Panc1 (cell line): ENCODE measurements at regions not wholly inside any gene's neighbourhood (a gene's known extent, or its start where the extent isn't known, plus 50 kb on each side); places are given as distances from the start of the nearest gene placed in this dataset.

Source experiments
- ATAC-seq: fragments of 200-7000 bp; cut with Tn5 transposase; 2 replicates; pipeline ENCODE4 v1.9.1; 2020; ENCODE audit warnings: mild to moderate bottlenecking, moderate library complexity
- BruUV-seq: library from RNA; stranded (reverse); fragments of 400-500 nt; replicated peaks from 2 replicates; lab custom pipeline; 2021; lab: Mats Ljungman, UMichigan
- CTCF ChIA-PET: fragments of 300-600 bp; sonication (Branson Sonifier 250); formaldehyde crosslinking; loops from one replicate; lab custom pipeline; 2022; ENCODE audit warnings: antibody characterized with exemption; lab: Charles Lee
- POLR2A ChIA-PET: fragments of 300-600 bp; sonication (Branson Sonifier 250); formaldehyde crosslinking; loops from one replicate; lab custom pipeline; 2022; ENCODE audit warnings: antibody characterized with exemption; lab: Charles Lee
- DNase-seq: peaks from one replicate; pipeline ENCODE4 v3.0.0-alpha.2; 2010; ENCODE audit warnings: low read depth, low spot score
- H3K27ac ChIP-seq: 2 replicates; pipeline ENCODE4 v1.5.1; 2011; ENCODE audit warnings: mild to moderate bottlenecking, low read length, inconsistent platforms
- H3K27me3 ChIP-seq: fragments of 200-500 bp; sonication (Bioruptor generic); 2 replicates; pipeline ENCODE4 v1.6.0; 2014; ENCODE audit warnings: low read length, inconsistent platforms; ENCODE audit not compliant: control insufficient read depth, insufficient read depth
- H3K36me3 ChIP-seq: fragments of 200-500 bp; sonication (Bioruptor generic); 2 replicates; pipeline ENCODE4 v1.5.1; 2014; ENCODE audit warnings: inconsistent platforms, mild to moderate bottlenecking, low read length, moderate library complexity; ENCODE audit not compliant: control insufficient read depth, insufficient read depth
- H3K4me1 ChIP-seq: 2 replicates; pipeline ENCODE4 v1.5.1; 2011; ENCODE audit warnings: inconsistent platforms, mild to moderate bottlenecking, low read length, moderate library complexity; ENCODE audit not compliant: control insufficient read depth, insufficient read depth
- H3K4me3 ChIP-seq, 2 experiments: 2 replicates each; pipeline ENCODE4 v1.5.1; 2011 to 2012; ENCODE audit warnings: low read depth in 2 of 2, low read length in 2 of 2, mild to moderate bottlenecking in 2 of 2, inconsistent platforms in 1 of 2, moderate library complexity in 1 of 2
- H3K9me3 ChIP-seq: fragments of 200-500 bp; sonication (Bioruptor generic); 2 replicates; pipeline ENCODE4 v1.5.1; 2014; ENCODE audit warnings: low read depth, mild to moderate bottlenecking, inconsistent platforms, low read length, moderate library complexity; ENCODE audit not compliant: control insufficient read depth, insufficient read depth
- POLR2AphosphoS5 ChIP-seq: IDR thresholded peaks from 2 replicates; pipeline ENCODE4 v1.6.1; 2012; ENCODE audit warnings: mild to moderate bottlenecking, low read depth, low read length, moderate library complexity
- SIN3A ChIP-seq: IDR thresholded peaks from 2 replicates; pipeline ENCODE4 v1.6.1; 2012; ENCODE audit warnings: low read depth, mild to moderate bottlenecking, low read length, moderate library complexity, borderline replicate concordance; ENCODE audit not compliant: insufficient read depth
- TCF7L2 ChIP-seq: IDR thresholded peaks from 2 replicates; pipeline ENCODE4 v1.6.1; 2011; ENCODE audit warnings: mild to moderate bottlenecking, low read depth, low read length, inconsistent platforms
- in situ Hi-C: cut with HindIII; loops from 2 replicates; pipeline ENCODE4 v1.10.0; 2016; ENCODE audit warnings: low sequenced_read_pairs, low pct_unique_long_range_greater_than_20kb
- intact Hi-C: fragments of 100-400 bp; cut with micrococcal nuclease; formaldehyde crosslinking; loops from one replicate; pipeline ENCODE4 v1.10.0; 2022; ENCODE audit not compliant: unreplicated experiment
- TF ChIP-seq, protein P1 (sequence below), 2 experiments: IDR thresholded peaks; 2 replicates each; pipeline ENCODE4 v1.6.1; 2011 to 2012; ENCODE audit warnings: low read depth in 2 of 2, control low read depth in 1 of 2, low read length in 1 of 2, mild to moderate bottlenecking in 1 of 2, moderate library complexity in 1 of 2; ENCODE audit not compliant: insufficient read depth in 1 of 2
- TF ChIP-seq, protein P2 (sequence below): fragments of 450-650 bp; IDR thresholded peaks from 2 replicates; pipeline ENCODE4 v1.5.1; 2017; ENCODE audit warnings: mild to moderate bottlenecking

DNA sequence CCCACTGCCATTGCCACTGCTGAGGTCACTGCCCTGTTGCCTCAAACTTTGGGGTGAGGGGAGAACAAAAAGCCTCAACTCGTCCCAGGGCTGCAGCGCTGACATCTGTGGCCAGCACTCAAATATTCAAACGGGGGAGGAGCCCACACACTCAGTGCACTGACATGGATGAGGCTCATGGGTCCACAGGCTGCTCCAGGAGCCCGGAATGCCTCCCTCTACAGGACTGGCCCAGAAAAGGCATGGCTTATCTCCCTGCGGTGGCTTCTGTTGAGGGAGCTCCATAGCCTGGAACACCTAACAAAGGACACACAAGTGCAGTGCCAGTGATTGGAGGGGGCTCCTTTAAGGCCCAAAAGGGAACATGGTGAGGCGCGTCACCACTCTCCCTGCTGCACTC lies 341.1 kb upstream of the LUZP2 start:
- H3K27ac ChIP-seq, result no peak overlapping the region
- POLR2A ChIA-PET, result no interaction called here
- no peaks in the 10 kb centered on the region for H3K36me3 ChIP-seq
- no peaks in the 10 kb centered on the region for H3K9me3 ChIP-seq
- ATAC-seq (no peak), DNase-seq (no peak)
- BruUV-seq, result no TSS peak
- CTCF ChIA-PET, result no interaction called here
- TF ChIP-seq, protein P1, sequence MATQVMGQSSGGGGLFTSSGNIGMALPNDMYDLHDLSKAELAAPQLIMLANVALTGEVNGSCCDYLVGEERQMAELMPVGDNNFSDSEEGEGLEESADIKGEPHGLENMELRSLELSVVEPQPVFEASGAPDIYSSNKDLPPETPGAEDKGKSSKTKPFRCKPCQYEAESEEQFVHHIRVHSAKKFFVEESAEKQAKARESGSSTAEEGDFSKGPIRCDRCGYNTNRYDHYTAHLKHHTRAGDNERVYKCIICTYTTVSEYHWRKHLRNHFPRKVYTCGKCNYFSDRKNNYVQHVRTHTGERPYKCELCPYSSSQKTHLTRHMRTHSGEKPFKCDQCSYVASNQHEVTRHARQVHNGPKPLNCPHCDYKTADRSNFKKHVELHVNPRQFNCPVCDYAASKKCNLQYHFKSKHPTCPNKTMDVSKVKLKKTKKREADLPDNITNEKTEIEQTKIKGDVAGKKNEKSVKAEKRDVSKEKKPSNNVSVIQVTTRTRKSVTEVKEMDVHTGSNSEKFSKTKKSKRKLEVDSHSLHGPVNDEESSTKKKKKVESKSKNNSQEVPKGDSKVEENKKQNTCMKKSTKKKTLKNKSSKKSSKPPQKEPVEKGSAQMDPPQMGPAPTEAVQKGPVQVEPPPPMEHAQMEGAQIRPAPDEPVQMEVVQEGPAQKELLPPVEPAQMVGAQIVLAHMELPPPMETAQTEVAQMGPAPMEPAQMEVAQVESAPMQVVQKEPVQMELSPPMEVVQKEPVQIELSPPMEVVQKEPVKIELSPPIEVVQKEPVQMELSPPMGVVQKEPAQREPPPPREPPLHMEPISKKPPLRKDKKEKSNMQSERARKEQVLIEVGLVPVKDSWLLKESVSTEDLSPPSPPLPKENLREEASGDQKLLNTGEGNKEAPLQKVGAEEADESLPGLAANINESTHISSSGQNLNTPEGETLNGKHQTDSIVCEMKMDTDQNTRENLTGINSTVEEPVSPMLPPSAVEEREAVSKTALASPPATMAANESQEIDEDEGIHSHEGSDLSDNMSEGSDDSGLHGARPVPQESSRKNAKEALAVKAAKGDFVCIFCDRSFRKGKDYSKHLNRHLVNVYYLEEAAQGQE (IDR thresholded peaks at IDR 0.05; ENCODE audit: insufficient read depth in 1 of 2, low read depth in 2 of 2, low read length in 1 of 2), result no peak
- TF ChIP-seq, protein P2, sequence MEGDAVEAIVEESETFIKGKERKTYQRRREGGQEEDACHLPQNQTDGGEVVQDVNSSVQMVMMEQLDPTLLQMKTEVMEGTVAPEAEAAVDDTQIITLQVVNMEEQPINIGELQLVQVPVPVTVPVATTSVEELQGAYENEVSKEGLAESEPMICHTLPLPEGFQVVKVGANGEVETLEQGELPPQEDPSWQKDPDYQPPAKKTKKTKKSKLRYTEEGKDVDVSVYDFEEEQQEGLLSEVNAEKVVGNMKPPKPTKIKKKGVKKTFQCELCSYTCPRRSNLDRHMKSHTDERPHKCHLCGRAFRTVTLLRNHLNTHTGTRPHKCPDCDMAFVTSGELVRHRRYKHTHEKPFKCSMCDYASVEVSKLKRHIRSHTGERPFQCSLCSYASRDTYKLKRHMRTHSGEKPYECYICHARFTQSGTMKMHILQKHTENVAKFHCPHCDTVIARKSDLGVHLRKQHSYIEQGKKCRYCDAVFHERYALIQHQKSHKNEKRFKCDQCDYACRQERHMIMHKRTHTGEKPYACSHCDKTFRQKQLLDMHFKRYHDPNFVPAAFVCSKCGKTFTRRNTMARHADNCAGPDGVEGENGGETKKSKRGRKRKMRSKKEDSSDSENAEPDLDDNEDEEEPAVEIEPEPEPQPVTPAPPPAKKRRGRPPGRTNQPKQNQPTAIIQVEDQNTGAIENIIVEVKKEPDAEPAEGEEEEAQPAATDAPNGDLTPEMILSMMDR, result no peak
- TF ChIP-seq TCF7L2 (no peak), POLR2AphosphoS5 (no peak), SIN3A (no peak)
- no peaks in the 10 kb centered on the region for H3K27me3 ChIP-seq
- H3K4me3 ChIP-seq, result no peak overlapping the region
- no peaks in the 10 kb centered on the region for H3K4me1 ChIP-seq
- in situ Hi-C loops (no loop called here), intact Hi-C loops (no loop called here)

DNA sequence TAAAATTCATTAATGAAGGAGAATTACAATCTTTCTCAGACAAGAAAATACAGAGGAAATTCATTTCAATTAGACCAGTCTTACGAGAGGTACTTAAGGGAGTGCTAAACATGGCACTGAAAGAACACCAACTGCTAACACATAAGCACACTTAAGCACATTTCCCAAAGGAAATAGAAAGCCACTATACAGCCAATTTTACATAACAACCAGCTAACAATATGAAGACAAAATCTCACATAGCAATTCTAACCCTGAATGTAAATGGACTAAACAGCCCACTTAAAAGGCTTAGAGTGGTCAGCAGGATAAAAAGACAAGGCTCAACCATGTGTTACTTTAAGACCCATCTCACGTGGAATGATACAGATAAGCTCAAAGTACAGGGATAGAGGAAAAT lies 339.5 kb upstream of the LUZP2 start:
- Histone ChIP-seq H3K27me3 (no peaks in the 10 kb centered on the region), H3K4me1 (no peaks in the 10 kb centered on the region), H3K36me3 (no peaks in the 10 kb centered on the region), H3K9me3 (no peaks in the 10 kb centered on the region), H3K4me3 (no peak overlapping the region), H3K27ac (no peak overlapping the region)
- POLR2A ChIA-PET, result no interaction called here
- DNase-seq (no peak), ATAC-seq (no peak)
- intact Hi-C loops (no loop called here), in situ Hi-C loops (no loop called here)
- BruUV-seq, result no TSS peak
- TF ChIP-seq, protein P1 (IDR thresholded peaks at IDR 0.05; ENCODE audit: insufficient read depth in 1 of 2, low read depth in 2 of 2, low read length in 1 of 2), result no peak
- TF ChIP-seq TCF7L2, result no peak
- TF ChIP-seq POLR2AphosphoS5, result no peak
- no peak for TF ChIP-seq SIN3A
- TF ChIP-seq, protein P2, result no peak
- CTCF ChIA-PET, result no interaction called here
